Spleen (tissue), 7 donors: ENCODE measurements at regions not wholly inside any gene's neighbourhood (a gene's known extent, or its start where the extent isn't known, plus 50 kb on each side); places are given as distances from the start of the nearest gene placed in this dataset.

Source experiments
- POLR2A ChIP-seq, 3 donors: fragments of 450-650 bp; IDR thresholded peaks; one replicate each; pipeline ENCODE4 v1.5.1; 2017; ENCODE audit warnings: antibody characterized with exemption in 3 of 3, mild to moderate bottlenecking in 1 of 3
- TF ChIP-seq, protein P1 (sequence below), 11 experiments: fragments of 200-600 bp in 7 of 11; fragments of 450-650 bp in 4 of 11; sonication (generic) in 4 of 11; IDR thresholded peaks in 8 of 11; conservative IDR thresholded peaks in 3 of 11; 1 replicate in 7 of 11; 2 replicates in 4 of 11; pipeline versions ENCODE4 v1.4.0 to v1.8.0; 2016 to 2021; ENCODE audit warnings: antibody characterized with exemption in 11 of 11, inconsistent platforms in 4 of 11, mild to moderate bottlenecking in 1 of 11
- donor health status: DM: no; HTN: no; CAD: no; lungs with moderate emphysema.
- donor health status: DM: no; HTN: no; CAD: no.
- donor health status: DM: no; HTN: no; CAD: no.

GRCh38 chr17:73742948-73743381, 98.7 kb upstream of the SDK2 start:
- TF ChIP-seq POLR2A (IDR thresholded peaks at IDR 0.05), result no peak
- TF ChIP-seq, protein P1, sequence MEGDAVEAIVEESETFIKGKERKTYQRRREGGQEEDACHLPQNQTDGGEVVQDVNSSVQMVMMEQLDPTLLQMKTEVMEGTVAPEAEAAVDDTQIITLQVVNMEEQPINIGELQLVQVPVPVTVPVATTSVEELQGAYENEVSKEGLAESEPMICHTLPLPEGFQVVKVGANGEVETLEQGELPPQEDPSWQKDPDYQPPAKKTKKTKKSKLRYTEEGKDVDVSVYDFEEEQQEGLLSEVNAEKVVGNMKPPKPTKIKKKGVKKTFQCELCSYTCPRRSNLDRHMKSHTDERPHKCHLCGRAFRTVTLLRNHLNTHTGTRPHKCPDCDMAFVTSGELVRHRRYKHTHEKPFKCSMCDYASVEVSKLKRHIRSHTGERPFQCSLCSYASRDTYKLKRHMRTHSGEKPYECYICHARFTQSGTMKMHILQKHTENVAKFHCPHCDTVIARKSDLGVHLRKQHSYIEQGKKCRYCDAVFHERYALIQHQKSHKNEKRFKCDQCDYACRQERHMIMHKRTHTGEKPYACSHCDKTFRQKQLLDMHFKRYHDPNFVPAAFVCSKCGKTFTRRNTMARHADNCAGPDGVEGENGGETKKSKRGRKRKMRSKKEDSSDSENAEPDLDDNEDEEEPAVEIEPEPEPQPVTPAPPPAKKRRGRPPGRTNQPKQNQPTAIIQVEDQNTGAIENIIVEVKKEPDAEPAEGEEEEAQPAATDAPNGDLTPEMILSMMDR (IDR thresholded peaks at IDR 0.05 in 8 of 11, conservative IDR thresholded peaks at IDR 0.05 in 3 of 11), result no peak
